HG03521 (cell line): ENCODE measurements at regions not wholly inside any gene's neighbourhood (a gene's known extent, or its start where the extent isn't known, plus 50 kb on each side); places are given as distances from the start of the nearest gene placed in this dataset.

Source experiments
- ATAC-seq: cut with Tn5 transposase; IDR thresholded peaks from one replicate; pipeline ENCODE4 v1.9.1; 2021; ENCODE audit warnings: mild to moderate bottlenecking, moderate library complexity; ENCODE audit not compliant: unreplicated experiment

- no peak for ATAC-seq
Measured at GRCh38 chr20:60269573-60270162, 311.4 kb downstream of the CDH26 start.

GRCh38 chr20:60270341-60270740, 312.1 kb downstream of the CDH26 start:
- ATAC-seq: no peak

- ATAC-seq: no peak
Measured at GRCh38 chr20:60271597-60271996, 313.4 kb downstream of the CDH26 start.

GRCh38 chr20:60272790-60273189, 314.6 kb downstream of the CDH26 start:
- ATAC-seq: no peak

GRCh38 chr20:60274717-60275116, 316.5 kb downstream of the CDH26 start:
- no peak for ATAC-seq

GRCh38 chr20:60281295-60281694, 323.1 kb downstream of the CDH26 start:
- ATAC-seq: no peak

GRCh38 chr20:60283281-60283680, 325.1 kb downstream of the CDH26 start:
- ATAC-seq: no peak

GRCh38 chr20:60286764-60287163, 328.5 kb downstream of the CDH26 start:
- ATAC-seq: no peak

GRCh38 chr20:60288945-60289344, 330.7 kb downstream of the CDH26 start:
- ATAC-seq: no peak

- ATAC-seq: no peak
Measured at GRCh38 chr20:60292001-60292520, 333.8 kb downstream of the CDH26 start.

GRCh38 chr20:60294632-60295031, 336.4 kb downstream of the CDH26 start:
- no peak for ATAC-seq

GRCh38 chr20:60295214-60295613, 337.0 kb downstream of the CDH26 start:
- no peak for ATAC-seq

- ATAC-seq: no peak
Measured at GRCh38 chr20:60297649-60298048, 339.4 kb downstream of the CDH26 start.

GRCh38 chr20:60298647-60299046, 340.4 kb downstream of the CDH26 start:
- ATAC-seq: no peak

- no peak for ATAC-seq
Measured at GRCh38 chr20:60299951-60300350, 341.7 kb downstream of the CDH26 start.

GRCh38 chr20:60300374-60300773, 342.2 kb downstream of the CDH26 start:
- no peak for ATAC-seq

- no peak for ATAC-seq
Measured at GRCh38 chr20:60302875-60303274, 344.7 kb downstream of the CDH26 start.

- ATAC-seq: no peak
Measured at GRCh38 chr20:60304026-60304590, 345.9 kb downstream of the CDH26 start.

GRCh38 chr20:60304931-60305330, 346.7 kb downstream of the CDH26 start:
- no peak for ATAC-seq

GRCh38 chr20:60306105-60306504, 347.9 kb downstream of the CDH26 start:
- ATAC-seq: no peak

- no peak for ATAC-seq
Measured at GRCh38 chr20:60306551-60306950, 348.3 kb downstream of the CDH26 start.

GRCh38 chr20:60310560-60311349, 352.5 kb downstream of the CDH26 start:
- no peak for ATAC-seq
